ENCODE measurements at regions not wholly inside any gene's neighbourhood (a gene's known extent, or its start where the extent isn't known, plus 50 kb on each side); places are given as distances from the start of the nearest gene placed in this dataset.
A peak's percentile ranks its signal among the peaks of the same experiment; 100 is the strongest.
"Not testable (repeated sequence)": the region's sequence is repeated elsewhere in the genome, so short reads cannot be mapped to it uniquely, and the experiment has no call there.

GRCh38 chr9:11537566-11537965 is 924.8 kb upstream of the PTPRD start:
- DNase-seq (ENCODE audit: low read depth), result no peak

- DNase-seq (ENCODE audit: low read depth), result no peak
Observed at GRCh38 chr9:11542781-11543180, 930.0 kb upstream of the PTPRD start.

- no peak for DNase-seq (ENCODE audit: low read depth)
Observed at GRCh38 chr9:11546231-11546630, 933.4 kb upstream of the PTPRD start.

- DNase-seq (ENCODE audit: low read depth), result no peak
Observed at GRCh38 chr9:11549311-11549794, 936.6 kb upstream of the PTPRD start.

DNA sequence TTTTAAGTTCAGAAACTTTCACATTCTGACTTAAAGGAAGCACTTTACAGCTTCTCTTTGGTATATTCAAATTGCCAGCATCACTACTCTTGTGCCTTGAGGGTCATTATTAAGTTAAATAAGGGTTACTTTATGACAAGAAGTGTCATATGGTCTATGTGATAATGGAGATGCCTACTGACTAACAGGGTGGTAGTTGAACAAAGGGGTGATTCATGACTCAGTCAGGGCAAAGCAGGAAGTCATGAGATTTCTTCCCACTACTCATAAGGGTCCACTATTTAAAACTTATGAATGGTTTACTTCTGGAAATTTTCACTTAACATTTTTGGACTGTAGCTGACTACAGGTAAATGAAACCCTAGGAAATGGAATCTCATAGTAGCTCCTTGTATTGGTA is 938.3 kb upstream of the PTPRD start:
- no peak for DNase-seq (ENCODE audit: low read depth)

GRCh38 chr9:11558043-11558442 is 945.2 kb upstream of the PTPRD start:
- DNase-seq (ENCODE audit: low read depth), result no peak

- DNase-seq (ENCODE audit: low read depth), result no peak
Observed at GRCh38 chr9:11559001-11559776, 946.4 kb upstream of the PTPRD start.

GRCh38 chr9:11577522-11577921 is 964.7 kb upstream of the PTPRD start:
- DNase-seq (ENCODE audit: low read depth), result no peak

DNA sequence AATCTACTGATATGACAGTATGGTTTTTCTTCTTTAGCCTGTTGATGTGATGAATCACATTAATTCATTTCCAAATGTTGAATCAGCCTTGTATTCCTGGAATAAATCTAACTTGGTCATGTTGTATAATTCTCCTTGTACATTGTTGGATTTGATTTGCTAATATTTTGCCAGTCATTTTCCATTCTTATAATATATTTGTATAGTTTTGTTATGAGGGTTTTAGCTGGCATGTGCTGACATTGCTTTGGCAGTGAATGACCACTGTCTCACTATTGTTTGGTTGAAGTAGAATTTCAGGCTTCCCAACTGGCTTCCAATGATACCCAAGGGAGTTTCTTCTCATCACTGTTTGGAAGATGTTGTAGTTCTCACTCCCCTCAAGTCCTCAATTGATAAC is 983.0 kb upstream of the PTPRD start:
- DNase-seq (ENCODE audit: low read depth), result peak; percentile 5

GRCh38 chr9:11618241-11618805 is 1005.5 kb upstream of the PTPRD start:
- no peak for DNase-seq (ENCODE audit: low read depth)

DNA sequence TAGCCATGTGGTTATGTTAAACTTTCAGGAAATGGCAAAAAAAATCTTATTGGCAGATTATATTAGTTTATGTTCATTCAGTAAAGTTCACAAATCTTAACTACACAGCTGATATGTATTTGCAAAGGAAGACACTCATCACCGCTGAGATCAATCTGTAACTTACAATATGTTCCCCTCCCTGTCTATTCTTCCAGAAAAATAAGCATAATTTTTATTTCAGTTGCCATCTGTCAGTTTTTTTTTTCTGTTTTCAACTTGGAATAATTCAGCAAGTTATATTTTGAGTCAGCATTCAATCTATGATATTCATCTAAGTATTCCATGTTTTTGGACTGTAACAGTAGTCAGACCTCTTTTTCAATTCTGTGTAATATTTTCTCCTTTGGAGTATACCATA is 1019.9 kb upstream of the PTPRD start:
- DNase-seq (ENCODE audit: low read depth), result no peak

GRCh38 chr9:11646831-11647230 is 1034.0 kb upstream of the PTPRD start:
- DNase-seq (ENCODE audit: low read depth), result no peak

DNA sequence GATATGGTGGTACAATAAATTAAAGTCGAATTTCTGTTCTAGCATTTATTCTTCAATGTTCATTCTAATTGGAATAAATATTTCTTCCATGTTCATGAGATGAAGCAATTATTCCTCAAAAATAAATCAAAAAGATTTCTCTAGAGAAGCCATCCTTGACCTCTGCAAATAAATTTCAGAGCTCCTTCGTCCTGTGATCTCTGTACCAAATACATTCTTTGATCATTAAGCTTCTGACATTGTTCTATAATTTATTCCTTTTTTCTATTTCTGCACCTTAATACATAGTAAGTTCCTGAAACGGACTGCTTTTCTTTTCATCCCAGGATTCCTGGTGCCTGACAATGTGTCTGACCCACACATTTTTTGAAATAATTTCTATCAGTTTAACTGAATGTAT is 1039.3 kb upstream of the TYRP1 start:
- DNase-seq (ENCODE audit: low read depth), result no peak

- no peak for DNase-seq (ENCODE audit: low read depth)
Observed at GRCh38 chr9:11663913-11664312, 1029.3 kb upstream of the TYRP1 start.

GRCh38 chr9:11676821-11677220 is 1016.4 kb upstream of the TYRP1 start:
- DNase-seq (ENCODE audit: low read depth), result no peak

- no peak for DNase-seq (ENCODE audit: low read depth)
Observed at GRCh38 chr9:11686733-11687132, 1006.5 kb upstream of the TYRP1 start.

DNA sequence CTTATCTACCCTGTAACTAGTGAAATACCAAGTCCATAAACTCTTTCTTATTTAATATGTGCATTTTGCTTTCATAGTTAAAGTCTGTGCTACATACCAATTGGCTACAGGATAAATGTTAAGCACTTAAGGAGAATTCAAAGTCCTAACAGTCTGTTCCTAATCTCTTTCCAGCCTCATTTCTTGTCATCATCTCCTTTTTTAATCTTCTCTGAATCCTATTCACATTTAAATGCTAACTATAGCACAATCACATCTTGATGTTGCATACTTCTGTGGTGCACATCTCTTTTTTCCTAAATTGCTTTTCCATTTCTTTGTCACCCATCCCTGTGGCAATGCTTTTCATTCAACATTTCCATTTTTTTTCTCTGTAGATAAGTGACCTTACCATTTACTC is 996.1 kb upstream of the TYRP1 start:
- DNase-seq (ENCODE audit: low read depth), result no peak

DNA sequence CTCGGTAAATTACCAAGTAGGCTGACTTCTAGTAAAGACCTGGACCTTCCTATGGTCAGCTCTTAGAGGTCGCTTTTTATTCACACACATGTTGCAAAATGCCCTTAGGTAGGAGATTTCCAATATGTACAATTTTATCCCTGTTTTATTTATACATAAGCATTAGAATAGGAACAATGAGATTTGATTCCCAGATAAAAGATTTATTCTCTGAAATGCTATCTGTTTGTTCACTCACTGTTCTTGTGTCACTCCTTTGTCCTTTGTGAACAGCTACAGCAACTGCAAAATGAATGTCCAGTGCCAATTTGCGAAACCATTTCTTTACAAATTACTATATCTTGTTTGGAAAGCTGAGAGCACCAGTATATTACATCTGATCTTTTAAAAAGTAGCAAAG is 991.5 kb upstream of the TYRP1 start:
- no peak for DNase-seq (ENCODE audit: low read depth)

DNA sequence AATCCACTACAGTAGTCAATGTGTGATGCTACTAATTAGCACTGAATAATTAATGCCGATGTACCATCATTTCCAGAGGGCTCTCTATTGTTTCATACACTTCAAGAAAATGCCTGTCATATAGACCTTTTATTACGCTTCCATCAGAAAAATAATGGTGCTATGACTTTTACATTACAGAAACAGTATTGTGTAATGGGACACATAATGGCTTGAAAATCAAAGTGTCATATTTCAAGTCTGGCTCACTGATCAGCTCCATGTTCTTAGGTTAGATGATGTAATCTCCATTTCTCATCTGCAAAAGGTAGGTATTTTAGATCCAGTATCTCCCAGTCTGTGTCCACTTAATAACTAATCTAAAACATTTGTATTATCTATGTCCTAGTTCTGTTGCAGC is 990.6 kb upstream of the TYRP1 start:
- DNase-seq (ENCODE audit: low read depth), result no peak

DNA sequence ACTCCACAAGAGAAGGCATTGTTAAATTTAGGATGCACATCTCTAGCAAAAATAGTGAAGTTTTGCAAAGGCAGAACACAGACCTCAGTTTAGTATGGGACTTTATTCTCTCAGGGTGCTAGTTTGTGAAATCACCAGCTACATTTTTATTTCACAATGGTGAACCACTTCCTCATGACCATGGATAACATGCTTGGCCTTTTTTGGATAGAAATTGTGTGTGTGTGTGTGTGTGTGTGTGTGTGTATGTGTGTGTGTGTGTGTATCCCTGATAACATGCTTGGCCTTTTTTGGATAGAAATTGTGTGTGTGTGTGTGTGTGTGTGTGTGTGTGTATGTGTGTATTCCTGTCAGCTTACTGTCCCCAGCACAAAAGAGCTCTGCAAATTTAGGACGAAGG is 989.0 kb upstream of the TYRP1 start:
- not testable (repeated sequence) for DNase-seq (ENCODE audit: low read depth)

DNA sequence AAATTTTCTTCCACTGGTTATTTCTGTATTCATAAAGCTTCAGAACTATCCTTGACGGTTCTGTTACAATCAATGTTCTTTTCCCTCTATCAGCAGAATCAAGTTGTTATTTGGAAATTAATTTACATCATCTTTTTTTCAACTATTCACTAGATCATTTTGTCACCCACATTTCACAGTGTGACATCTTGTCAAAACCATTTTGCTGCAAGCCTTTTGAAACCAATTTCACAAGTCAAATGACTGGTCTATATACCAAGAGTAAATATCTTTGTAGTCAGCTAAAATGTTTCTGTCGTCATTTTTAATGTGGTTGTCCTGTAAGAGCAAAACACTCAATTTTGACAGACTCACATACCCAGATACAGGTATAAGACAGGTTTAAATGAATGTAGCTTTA is 984.3 kb upstream of the TYRP1 start:
- DNase-seq (ENCODE audit: low read depth), result no peak

DNA sequence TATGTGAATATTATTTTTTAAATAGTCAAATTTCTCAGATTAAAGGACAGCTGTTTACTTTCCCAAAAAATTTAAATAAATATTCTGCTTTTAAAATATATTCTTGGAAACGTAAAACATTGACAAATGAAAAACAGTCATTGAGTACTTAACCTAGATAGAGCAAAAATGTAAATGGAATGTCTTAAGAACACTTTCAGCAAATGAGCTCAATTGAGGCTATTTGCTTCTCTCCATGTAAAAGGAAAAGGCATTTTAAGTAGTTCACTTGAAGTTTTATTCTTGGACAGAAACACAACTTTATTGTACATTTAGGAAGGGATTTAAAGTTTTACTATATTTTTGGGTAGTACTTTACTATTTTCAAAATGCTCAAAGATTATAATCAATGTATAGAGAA is 983.6 kb upstream of the TYRP1 start:
- DNase-seq (ENCODE audit: low read depth), result no peak

DNA sequence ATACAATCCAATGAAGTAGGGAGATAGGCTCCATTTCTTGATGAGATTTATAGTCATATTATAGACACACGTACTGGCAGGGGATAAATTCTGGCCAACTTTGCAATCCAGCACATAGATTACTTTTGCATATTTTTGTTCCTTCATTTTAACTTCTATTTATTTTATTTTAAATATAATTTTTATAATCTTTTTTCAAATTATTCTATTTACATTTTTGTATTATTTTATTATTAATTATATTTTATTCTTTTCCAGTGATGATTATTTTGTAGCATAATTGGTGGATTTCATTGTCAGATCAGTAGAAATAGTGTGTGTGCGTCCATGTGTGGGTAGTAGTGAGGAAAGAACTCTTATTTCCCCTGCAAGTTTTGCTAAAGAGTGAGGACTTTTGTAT is 980.1 kb upstream of the TYRP1 start:
- DNase-seq (ENCODE audit: low read depth), result no peak

GRCh38 chr9:11722957-11723356 is 970.2 kb upstream of the TYRP1 start:
- DNase-seq (ENCODE audit: low read depth), result no peak

All from HS-5 (cell line).